COR-L47 (cell line): ENCODE measurements at regions not wholly inside any gene's neighbourhood (a gene's known extent, or its start where the extent isn't known, plus 50 kb on each side); places are given as distances from the start of the nearest gene placed in this dataset.

Source experiments
- DNase-seq: peaks from one replicate; lab custom pipeline; 2025; lab: John Stamatoyannopoulos, UW

DNA sequence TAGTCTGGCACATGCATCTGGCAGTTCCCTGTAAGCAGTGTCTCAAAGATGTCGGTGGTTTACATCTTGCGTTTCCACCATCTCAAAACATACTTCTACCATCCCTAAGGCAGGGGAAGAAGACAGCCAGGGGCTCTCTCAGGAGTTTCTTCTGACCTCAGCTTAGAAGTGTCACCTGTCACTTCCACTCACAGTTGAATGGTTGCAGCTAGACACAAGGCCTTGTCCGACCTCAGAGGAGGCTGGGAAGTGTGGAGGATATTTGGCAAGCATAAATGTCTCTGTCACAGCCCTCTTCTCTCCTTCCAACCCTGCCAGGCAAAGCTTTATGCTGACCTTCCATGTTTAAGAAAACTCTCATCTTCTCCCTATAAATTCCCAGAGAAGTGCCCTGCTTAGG lies 193.3 kb downstream of the HERPUD2 start:
- DNase-seq = no peak

DNA sequence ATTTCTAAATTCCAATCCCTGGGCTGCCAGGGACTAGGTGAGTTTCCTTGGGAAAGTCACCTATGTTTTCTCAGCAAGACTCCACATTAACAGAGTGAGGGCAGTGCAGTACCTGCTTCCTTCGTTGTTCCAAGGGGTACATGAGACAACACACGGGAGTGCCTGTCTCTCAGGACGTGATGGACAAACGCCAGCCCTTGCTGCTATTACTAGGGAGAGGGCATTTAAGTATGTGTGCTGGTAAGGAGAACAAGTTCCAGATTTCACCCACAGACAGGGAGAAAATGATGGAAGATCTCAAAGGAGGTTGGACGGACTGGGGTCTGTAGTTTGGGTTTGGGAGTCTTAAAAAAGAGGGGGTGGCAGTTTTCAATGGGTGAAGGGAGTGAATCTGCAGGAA lies 195.7 kb downstream of the HERPUD2 start:
- no peak for DNase-seq

DNA sequence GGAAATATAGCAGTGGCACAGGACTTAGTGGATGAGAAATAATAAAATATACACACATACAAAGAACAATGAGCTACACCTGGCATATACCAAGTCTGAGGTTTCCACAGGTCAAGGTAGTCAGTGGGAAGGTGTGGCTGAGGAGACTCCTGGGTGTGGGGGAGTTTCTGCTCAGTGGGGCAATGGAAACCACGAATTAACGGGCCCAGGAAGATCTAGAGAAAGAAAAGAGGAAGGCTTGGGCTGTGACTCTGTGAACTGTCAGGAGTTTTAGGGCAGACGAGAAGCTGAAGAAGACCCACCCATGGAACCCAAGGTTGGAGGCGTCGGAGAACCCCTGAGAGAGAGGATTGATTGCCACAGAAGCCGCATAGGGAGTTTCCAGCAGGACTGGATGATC lies 196.5 kb downstream of the HERPUD2 start:
- DNase-seq = no peak

DNA sequence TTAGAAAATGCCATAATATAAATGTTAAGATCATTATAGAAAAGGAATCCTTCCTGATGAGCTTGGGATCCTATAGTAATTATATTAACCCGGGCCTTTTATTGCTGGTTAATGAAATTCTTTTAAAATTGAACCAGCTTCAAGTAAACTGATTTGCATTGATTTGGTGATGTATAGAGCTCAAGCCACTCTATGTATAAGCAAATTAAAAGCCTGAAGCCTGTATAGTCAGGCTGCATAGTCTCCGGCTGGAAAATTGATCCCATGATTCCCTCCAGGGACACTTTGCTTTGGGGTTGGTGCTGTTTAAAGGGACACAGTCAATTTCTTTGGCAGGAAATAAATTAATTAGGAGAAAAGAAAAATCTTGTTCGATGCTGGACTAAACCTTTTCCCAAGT lies 199.1 kb downstream of the HERPUD2 start:
- no peak for DNase-seq

DNA sequence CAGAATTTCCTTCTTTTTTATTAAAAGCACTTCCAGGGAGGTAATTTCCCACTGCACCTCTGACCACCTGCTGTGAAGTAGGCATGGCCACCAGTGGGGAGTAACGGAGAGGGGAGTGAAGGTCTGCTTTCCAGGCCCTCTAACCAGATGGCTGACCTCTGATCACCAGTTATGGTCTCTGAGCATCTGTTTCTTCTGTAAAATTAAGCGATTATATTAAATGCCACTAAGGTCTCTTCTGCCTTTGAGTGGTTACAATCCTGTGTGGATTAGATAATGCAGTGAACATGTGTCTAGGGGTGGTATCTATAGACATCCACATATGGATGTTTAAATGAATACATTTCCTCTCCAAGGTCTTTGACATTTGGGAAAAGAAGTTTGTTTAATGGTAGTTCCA lies 199.6 kb downstream of the HERPUD2 start:
- no peak for DNase-seq

DNA sequence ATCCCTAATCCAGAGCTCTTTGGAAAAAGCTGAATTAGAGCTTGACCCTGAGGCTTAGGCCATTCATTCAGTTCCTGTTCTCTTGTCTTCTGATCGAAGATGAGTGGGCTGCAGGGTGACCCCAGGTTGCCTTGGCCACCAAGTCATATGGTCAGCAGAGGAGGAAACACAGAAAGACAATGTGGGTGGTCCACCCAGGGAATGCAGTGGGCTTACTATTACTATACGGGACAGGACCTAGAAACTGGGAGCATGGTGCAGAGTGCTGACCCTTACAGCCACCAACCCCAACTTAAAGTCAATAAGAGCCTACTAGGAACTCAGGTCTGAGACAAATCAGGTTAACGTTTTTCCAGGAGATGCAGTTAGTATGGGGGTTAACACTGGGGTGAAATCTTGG lies 200.5 kb downstream of the HERPUD2 start:
- DNase-seq = no peak

DNA sequence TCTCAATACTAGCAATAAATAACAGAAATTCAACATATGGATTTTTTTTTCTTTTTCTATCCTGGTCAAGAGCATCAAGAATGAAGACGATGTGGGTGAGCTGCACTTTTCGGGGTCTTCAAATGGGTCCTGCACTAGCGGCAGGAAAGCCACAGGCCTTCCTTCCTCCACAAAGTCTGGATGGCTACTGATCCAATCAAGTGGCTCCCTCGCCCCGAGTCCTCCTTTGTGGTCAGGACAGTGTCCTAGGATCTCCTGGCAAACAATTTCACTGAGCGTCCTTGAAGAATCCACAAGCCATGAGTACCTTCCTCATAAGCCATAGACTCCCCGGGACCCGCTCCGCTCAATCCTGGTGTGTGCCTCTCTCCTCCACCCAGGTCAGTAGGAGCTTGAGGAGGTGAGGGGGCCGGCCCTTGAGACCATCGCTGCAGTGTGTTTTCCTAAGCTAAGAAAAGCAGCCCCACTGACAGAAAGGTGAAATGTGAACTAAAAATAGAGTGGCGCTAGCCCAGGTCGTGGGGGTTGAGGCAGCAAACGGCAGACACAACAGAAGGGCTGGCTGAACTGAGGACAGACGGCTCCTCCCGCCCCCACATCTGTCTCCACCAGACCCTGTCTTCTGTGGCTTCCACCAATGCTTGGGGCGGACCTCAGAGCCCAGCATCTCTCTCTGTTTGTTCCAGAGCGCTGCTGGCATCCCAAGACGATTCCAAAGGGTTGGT lies 202.3 kb downstream of the HERPUD2 start:
- no peak for DNase-seq

DNA sequence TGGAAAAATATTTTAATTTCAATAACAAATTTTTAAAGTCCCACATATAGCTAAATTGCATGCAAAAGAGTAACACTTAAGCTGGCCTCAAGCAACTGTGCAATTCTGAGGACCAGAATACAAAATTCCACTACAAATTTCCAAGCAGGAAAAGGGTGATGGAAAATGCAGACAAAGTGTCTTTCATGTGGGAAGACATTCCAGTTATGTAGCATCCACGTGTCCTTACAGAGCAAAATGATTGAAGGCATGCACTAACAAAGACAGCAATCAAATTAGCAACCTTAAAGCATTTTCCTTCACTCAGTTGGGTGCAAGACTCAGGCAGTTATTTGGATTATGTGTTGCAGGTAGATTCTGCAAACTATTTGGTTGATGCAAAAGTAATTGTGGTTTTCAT lies 203.7 kb downstream of the HERPUD2 start:
- DNase-seq = no peak

DNA sequence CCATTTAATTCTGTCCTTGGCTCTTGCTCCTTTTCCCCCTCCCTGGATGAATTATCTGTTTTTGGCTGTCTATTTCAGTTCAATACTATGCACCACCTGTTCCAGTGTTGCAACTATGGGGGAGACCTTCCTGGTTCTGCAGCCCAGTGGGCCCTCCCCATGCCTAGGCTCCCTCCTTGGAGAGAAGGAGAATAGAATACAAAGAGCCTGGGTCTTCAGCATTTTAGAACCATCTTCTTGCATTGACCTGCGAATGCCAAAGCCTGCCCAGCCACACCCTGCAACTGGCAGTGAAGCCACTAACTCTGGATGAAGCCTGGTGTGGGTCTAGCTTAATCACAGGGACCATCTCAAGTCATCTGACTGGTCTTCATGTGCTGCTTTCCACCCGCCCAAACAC lies 207.1 kb downstream of the HERPUD2 start:
- DNase-seq = no peak

DNA sequence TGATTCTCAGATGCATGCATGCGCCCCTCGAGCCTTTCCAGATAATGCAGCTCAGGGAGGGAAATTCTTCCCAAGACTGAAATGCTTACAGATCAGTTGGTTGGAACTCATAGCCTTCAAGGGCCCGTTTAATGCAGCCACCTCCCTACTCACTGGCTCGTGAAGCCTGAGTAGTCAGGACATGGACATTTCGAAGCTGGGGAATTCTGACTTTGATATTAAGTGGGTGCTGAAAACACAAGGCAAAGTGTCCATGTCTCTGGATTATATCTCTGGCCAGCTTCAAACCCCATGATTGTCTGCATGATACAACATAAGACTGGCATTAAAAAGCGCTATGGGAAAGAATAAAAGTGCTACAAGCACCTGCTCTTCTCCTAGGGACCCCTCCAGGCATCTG lies 207.5 kb downstream of the HERPUD2 start:
- no peak for DNase-seq

DNA sequence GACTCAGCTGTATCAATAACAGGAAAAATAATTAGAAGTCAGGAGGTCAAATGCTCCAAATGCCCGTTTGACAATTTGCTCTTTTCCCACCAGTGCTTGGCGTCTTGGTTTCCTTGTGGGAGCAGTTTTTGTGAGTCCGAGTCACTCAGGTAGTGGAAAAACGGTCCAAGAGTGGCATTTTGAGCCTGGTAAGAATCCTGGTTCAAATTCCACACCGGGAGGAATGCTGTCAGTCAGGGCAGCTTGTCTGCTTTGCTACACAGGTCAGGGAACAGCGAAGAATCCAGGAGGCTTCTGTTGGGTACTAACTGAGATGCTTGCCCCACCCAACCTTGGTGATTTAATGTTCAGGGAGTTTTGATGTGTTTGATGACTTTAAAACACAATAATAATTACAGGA lies 209.5 kb downstream of the HERPUD2 start:
- DNase-seq = no peak

DNA sequence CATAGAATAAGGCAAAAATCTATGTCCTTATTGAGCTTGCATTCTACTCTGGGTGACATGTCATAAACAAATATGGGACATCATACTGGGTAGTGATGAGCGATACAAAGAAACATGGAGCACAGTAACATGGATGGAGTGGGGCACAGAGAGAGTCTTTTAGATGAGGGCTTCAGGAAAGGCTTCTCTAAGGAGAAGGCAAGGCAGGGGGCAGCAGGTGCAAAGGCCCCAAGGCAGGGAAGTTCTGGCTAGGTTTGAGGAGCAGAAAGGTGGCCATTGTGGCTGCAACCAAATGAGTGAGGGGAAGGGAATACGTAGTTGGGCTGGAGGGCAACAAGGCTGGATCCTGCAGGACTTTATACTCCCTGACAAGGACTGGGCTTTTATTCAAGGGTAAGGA lies 211.4 kb downstream of the HERPUD2 start:
- no peak for DNase-seq

DNA sequence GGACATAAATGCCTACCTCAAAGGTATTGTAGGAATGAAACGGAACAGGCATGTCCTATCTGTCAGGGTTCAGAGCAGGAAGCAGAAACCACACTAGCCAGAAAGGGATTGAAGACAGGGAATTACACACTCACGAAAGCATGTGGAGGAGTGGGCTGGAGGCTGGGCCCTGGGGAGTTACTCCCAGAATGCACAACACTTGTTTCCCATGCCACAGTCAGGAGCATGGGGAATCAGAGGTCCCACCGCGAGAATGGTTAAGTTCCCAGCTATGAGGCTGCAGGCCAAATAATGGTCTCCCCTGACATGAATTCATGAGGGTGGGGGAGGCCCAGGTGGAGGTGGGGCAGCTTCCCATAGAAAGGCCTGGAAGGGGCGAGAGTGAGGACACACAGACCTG lies 212.7 kb downstream of the HERPUD2 start:
- DNase-seq = no peak

DNA sequence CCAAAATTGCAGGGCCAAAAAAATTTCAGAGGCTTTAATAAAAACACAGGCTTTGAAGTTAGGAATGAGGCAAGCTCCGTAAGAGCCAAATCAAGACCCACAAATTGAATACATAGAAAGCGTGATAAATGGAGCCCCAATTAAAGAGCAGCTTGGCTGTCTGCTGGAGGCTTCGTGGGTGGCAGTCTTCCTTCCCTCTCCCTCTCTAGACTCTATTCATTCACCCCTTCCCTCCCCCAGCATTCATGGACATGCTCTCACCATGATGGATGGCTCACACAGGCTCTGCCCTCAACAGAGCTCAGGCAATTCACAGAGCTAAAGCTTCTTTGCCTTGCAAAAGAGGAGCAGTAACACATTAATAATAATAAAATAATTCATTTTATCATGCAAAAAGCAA lies 214.1 kb downstream of the HERPUD2 start:
- DNase-seq = no peak

DNA sequence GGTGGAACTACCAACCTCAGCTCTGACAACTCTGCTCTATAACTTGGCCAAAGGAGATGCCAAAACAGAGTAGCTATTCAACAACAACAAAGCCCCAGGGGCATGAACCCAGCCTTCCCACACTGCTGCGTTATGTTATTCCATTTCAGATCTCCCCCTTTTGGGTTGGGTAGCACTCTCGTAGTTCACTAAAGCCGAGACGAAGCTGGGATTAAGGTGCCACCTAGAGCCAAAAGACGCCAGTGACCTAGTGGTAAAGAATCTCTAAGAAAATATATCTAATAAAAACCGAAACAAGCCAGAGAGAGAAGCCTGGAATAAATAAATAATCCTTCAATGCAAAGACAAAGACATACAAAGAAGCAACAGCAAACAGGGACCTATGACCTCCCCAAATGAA lies 217.3 kb downstream of the HERPUD2 start:
- no peak for DNase-seq

DNA sequence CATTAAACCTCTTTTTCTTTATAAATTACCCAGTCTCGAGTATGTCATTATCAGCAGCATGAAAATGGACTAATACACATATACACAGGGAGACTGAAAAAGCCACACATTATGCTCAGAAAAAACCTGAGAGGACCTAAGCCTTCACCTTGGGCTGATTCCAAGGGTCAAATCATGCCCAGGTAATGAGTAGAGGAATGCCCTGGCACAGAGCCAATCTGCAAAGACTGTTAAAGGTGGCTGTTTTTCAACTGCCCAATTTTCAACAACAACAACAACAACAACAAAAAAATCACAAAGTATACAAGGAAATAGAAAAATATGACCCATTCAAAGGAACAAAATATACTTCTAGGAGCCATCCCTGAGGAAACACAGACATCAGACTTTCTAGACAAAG lies 220.2 kb upstream of the TBX20 start:
- no peak for DNase-seq

DNA sequence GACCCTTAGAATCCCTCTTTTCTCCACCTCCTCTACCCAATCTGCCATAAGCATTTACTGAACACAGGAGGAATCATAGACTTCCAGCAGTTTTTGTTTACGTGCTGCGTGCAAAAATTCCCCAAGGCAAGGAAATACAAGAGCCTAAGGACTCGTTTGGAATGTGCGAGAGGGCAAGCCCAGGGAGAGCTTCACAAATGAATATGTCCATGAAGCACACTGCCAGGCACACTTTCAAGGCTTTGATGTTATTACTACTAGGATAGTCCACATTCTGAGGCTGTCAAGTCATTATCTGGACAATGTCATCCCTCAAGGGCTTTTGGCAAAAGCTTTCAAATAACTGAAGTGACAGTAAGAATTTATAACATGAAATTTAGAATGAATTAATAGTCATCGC lies 214.7 kb upstream of the TBX20 start:
- DNase-seq = no peak

DNA sequence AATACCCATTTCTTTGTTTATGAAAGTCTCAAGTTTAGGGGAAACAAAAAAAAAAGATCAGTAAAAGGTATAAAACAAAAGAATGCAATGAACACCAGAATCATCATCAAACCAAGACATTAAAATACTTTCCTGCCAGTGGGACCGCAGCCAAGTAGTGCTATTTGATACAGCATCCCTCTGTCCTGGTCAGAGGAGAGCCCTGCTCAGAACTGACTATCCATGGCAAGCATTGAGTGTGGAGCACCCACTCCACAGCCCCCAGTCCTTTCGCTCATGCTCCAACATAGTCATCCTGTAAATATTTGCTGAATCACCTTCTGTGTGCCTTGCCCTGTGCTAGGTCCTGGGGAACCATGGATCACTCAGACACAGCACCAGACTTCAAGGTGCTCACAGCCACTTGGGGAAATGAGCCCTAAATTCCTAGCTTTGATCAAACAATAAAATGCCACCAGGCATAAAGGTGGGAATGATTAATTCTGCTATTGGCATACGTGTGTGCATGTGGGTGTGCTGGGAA lies 213.6 kb upstream of the TBX20 start:
- no peak for DNase-seq

DNA sequence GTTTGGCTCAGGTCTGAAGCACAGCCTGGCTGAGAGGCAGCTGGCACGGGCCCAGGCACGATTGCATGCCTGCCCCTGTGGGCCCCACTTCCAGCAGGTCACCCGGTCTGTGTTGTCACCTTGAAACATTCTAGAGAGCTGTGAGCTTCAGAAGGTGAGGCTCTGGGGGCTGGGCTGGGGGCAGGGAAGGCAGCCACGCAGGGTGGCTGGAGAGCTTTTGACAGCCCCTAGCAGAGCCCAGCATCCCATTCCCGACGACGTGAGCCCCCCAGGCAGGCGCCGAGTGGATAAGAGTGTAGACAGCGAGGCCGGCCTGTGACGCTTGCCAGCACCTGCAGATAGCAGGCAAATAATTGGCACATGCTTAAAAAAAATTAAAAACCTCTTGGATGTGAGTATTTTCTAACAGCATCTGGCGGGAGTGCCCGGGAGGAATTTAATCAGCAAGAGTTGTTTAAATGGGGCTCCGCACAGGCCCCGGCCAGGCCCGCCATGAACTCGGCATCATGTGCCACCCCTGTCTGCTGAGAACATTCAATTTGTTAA lies 212.0 kb upstream of the TBX20 start:
- no peak for DNase-seq

DNA sequence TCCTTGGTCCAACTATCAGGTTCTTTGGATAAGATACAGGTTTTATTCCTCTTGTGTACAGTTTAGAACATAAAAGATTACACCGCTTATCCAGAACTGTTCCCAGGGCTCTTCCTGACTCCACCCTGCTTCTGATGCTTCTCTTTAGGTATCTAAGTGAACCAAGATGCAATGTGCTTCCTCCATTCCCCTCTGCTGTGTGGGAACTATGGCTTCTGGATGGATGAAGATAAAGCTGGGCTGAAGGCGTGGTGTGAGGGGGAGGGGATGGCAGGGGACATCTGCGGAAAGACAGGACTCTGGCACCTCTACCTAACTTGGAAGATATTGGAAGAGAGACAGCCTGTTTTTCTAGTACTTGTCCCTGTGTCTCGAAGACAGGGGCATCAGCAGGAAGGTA lies 209.9 kb upstream of the TBX20 start:
- no peak for DNase-seq

DNA sequence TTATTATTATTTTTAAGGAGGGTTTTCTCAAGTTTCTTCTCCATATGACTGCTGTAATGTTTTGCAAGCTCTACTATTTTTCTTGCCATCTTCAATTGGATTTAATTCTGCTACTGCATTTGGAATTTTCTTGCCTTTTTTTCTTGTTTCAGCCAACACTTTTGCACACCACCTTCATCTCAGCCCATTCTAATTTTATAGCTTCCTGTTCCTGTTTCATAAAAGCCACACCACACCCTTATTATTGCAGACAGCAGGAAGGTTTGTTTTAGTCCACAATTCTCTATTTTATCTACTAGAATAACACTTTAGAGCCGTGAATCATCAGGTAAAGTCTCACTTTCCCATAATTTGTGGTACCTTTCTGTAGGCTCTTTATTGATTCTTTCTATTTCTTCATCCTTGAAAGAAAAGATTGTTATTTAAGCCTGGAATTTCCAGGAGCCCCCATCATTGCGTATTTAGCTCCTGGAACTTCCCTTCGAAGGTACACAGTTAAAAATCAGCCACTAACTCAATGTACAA lies 209.3 kb upstream of the TBX20 start:
- DNase-seq = no peak

DNA sequence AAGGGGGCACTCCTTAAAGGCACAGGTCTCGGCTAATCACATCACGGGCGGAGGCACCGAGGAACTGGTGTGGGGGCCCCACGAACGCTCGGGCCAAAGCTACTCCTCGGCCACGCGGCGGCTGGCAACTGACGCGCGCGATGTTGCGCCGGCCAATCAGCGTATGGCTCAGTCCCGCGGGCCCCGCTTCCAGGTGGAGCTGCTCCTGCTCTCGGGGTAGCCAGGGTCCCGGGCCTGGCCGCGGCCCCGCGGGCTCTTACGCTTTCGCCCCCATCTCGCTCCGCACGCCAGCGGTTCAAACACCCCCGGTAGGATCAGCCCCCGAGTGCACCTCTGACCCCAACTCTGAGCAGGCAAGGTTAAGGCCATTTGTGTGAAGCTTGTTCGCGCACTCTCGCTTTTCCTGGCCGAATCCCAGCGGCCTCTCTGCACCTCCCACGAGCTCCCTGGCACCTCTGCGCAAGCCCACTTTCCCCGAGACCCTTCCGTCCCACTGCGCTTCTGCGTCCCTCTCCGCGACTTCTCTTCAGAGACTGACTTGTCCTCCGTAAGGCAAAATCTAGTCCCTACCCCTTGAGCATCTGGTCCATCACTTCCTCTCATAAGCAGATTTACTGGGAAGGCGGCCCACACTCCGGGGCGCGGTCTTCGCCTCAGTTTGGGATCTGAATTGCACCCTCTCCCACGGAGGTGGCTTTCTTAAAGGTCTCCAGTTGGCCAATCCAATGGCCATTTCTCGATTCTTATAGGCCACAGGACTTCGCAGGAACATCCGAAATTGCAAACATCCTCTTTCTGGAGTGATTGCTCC lies 200.9 kb upstream of the TBX20 start:
- no peak for DNase-seq
